DOHH2 (cell line): ENCODE measurements at regions not wholly inside any gene's neighbourhood (a gene's known extent, or its start where the extent isn't known, plus 50 kb on each side); places are given as distances from the start of the nearest gene placed in this dataset.

Experiments
- CTCF ChIP-seq: fragments of 200-600 bp; sonication (generic); IDR thresholded peaks from one replicate; pipeline ENCODE4 v1.5.1; 2014; ENCODE audit warnings: antibody characterized with exemption, mild to moderate bottlenecking, low read depth, low read length; ENCODE audit not compliant: poor library complexity, severe bottlenecking
- EZH2phosphoT487 ChIP-seq: fragments of 200-600 bp; sonication (generic); IDR thresholded peaks from 2 replicates; pipeline ENCODE4 v1.6.1; 2017; ENCODE audit warnings: borderline replicate concordance, mild to moderate bottlenecking, antibody characterized with exemption, low read length, moderate library complexity, mixed read lengths

GRCh38 chr13:80668452-80668851 lies 327.5 kb upstream of the SPRY2 start:
- TF ChIP-seq CTCF (no peak), EZH2phosphoT487 (no peak)
